ENCODE measurements at regions not wholly inside any gene's neighbourhood (a gene's known extent, or its start where the extent isn't known, plus 50 kb on each side); places are given as distances from the start of the nearest gene placed in this dataset.

DNA sequence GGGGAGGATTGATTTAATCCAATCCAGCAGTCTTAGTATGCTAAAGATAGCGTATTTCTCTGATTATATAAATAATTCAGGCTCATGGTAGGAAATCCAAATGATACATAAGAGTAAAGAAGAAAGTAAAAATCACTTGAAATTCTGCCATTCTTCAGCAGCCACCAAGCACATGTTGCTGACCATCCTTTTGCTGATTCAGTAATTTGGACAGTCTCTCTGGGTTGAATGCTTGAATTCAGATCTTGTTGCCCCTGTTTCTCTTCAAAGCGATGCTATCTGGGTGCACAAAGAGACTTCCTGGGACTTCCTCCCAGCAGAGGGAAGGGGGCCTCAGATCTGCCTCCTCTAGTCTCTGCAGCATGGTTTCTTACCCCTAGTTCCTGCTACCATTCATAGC lies 609.1 kb downstream of the UTRN start:
- 0 out of 2 replicates have a peak overlapping the region, but pooled peaks have one; percentile 10 for H3K27ac ChIP-seq
- TF ChIP-seq, protein P1, sequence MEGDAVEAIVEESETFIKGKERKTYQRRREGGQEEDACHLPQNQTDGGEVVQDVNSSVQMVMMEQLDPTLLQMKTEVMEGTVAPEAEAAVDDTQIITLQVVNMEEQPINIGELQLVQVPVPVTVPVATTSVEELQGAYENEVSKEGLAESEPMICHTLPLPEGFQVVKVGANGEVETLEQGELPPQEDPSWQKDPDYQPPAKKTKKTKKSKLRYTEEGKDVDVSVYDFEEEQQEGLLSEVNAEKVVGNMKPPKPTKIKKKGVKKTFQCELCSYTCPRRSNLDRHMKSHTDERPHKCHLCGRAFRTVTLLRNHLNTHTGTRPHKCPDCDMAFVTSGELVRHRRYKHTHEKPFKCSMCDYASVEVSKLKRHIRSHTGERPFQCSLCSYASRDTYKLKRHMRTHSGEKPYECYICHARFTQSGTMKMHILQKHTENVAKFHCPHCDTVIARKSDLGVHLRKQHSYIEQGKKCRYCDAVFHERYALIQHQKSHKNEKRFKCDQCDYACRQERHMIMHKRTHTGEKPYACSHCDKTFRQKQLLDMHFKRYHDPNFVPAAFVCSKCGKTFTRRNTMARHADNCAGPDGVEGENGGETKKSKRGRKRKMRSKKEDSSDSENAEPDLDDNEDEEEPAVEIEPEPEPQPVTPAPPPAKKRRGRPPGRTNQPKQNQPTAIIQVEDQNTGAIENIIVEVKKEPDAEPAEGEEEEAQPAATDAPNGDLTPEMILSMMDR (conservative IDR thresholded peaks at IDR 0.05) = no peak

DNA sequence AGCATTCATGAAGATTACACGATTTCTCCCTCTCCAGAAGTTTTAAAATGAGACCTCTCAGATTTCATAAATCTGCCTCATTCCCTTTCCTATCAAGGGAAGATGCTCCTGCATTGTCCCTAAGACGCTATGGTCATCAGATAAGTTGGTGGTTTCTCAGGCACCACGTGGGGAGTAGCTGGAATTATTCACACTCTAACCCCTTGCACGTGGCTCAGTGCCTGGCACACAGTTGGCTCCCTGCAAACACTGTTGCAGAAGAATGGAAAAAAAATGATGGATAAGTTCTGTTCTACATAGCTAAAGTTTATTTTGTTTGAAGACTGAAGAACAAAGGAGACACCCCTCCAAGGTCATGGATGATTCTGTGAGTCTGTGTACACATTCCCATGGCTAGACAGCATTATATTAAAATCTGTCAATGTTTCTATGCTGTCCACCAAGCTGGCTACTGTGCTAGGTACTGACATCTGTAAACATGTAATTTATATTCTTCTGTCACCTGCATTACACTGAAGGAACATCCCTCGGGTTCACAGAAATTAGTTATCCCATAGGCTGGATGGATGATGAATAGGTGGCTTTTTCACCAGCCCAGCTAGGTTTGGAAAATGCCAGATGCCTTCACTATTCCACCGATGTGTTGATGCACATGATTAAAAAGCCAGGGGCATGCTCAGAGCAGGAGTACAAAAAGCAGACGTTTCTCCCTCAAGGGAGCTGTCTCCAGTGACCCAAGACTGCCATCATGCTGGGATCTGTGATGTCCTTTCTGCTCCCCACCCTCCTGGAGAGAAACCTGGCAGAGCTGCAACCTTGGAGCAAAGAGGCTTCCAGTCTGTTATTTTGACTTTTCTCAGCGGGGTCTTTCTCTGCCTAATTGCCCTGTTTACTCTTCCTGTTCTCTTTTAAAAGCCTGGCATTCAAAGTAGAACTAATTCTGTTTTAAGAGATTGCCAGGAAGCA lies 610.5 kb downstream of the UTRN start:
- TF ChIP-seq, protein P1 (conservative IDR thresholded peaks at IDR 0.05) = no peak
- no peak overlapping the region for H3K27ac ChIP-seq

GRCh38 chr6:144896289-144896688 lies 611.2 kb downstream of the UTRN start:
- H3K27ac ChIP-seq = no peak overlapping the region
- TF ChIP-seq, protein P1 (conservative IDR thresholded peaks at IDR 0.05) = no peak

DNA sequence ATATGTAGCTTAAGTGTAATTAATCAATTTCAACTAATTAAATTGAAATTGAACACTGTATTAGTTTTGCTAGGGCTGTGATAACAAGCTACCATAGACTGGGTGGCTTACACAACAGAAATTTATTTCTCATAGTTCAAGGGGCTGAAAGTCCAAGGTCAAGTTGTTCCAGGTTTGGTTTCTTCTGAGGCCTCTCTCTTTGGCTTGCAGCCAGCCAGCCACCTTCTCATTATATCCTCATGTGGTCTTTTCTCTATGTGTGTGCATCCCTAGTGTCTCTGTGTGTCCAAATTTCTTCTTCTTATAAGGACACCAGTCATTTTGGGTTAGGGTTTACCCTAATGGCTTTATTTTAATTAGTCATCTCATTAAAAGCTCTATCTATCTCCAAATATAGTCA lies 611.7 kb downstream of the UTRN start:
- TF ChIP-seq, protein P1 (conservative IDR thresholded peaks at IDR 0.05) = no peak
- H3K27ac ChIP-seq = no peak overlapping the region

DNA sequence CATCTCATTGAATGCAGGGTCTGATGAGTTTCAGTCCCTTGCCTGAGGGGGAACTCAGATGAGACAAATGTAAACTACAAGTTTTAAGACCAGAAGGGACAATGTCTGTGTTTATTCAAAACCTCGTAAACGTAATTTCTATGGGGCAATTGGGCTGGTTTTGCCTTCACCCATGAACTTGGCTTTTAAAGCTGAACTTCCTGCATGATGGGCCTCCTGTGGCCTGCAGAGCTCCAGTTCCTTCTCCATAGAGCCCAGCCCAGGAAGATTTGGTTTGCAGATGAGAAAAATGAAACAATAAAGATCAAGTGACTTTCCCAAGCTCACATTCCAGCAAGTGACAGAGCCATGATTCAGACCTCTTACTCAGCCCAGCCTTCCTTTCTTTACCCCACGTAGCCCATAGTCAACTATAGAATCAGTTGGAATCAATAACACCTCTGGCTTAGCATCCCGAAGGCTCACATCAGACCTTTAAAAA lies 612.3 kb downstream of the UTRN start:
- TF ChIP-seq, protein P1 (conservative IDR thresholded peaks at IDR 0.05) = no peak
- H3K27ac ChIP-seq = no peak overlapping the region

DNA sequence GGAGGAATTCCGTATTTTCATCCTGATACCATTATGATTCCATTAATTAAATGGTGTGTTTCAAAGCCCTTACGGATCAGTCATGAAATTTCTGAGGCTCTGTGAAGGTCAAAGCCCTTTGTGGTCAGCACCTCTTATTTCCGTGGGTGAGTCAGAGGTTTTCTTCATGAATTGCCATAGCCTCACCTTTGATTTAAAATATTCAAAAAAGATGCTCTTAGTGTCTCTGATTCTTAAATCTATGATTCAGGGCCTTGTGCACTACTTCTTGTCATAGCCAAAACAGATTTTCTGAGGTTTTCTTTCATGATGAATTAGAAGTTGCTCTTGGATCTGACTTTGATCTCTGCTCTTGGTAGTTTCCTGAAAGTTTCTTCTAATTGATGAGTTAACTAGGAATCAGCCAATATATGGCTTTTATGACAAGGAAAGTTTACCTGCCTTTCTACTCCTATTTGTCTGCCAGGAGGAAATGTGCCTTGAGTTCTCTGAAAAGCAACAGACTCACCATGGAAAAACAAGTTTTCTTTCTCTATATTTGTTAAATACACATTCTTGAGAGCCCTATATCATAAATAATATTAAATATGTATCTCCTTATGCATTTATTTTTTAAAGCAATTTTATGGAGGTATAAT lies 613.0 kb downstream of the UTRN start:
- TF ChIP-seq, protein P1 (conservative IDR thresholded peaks at IDR 0.05) = no peak
- H3K27ac ChIP-seq = no peak overlapping the region

GRCh38 chr6:144898741-144899140 lies 613.6 kb downstream of the UTRN start:
- TF ChIP-seq, protein P1 (conservative IDR thresholded peaks at IDR 0.05) = no peak
- H3K27ac ChIP-seq = no peak overlapping the region

Measured in VCaP (cell line).